Caki2 (cell line): ENCODE measurements at regions not wholly inside any gene's neighbourhood (a gene's known extent, or its start where the extent isn't known, plus 50 kb on each side); places are given as distances from the start of the nearest gene placed in this dataset.

Source experiments
- DNase-seq: peaks from one replicate; pipeline ENCODE4 v3.0.0-alpha.2; 2015; ENCODE audit warnings: low read depth
- in situ Hi-C: cut with HindIII; loops from 2 replicates; pipeline ENCODE4 v1.10.0; 2016; ENCODE audit warnings: low sequenced_read_pairs, low pct_unique_long_range_greater_than_20kb, mixed read lengths

GRCh38 chr1:25089772-25090171 is 142.5 kb downstream of the SYF2 start:
- in situ Hi-C loops: no loop called here

GRCh38 chr1:25088946-25089345 is 143.4 kb downstream of the SYF2 start:
- DNase-seq: no peak
- in situ Hi-C loops: no loop called here

More at GRCh38 chr1:25089772-25090171, 142.5 kb downstream of the SYF2 start:
- no peak for DNase-seq

- in situ Hi-C loops: no loop called here
- no peak for DNase-seq
These were observed 144.1 kb downstream of the SYF2 start for GRCh38 chr1:25088180-25088701.

GRCh38 chr1:25086518-25087079 is 145.7 kb downstream of the SYF2 start:
- DNase-seq: no peak
- in situ Hi-C loops: no loop called here

GRCh38 chr1:25084407-25084806 is 147.9 kb downstream of the SYF2 start:
- no peak for DNase-seq
- in situ Hi-C loops: no loop called here

- DNase-seq: no peak
- in situ Hi-C loops: no loop called here
These were observed 148.6 kb downstream of the SYF2 start for GRCh38 chr1:25083481-25084345.

GRCh38 chr1:25082995-25083394 is 149.3 kb downstream of the SYF2 start:
- in situ Hi-C loops: no loop called here
- DNase-seq: no peak

- in situ Hi-C loops: no loop called here
These were observed 149.9 kb downstream of the SYF2 start for GRCh38 chr1:25082216-25082899.

GRCh38 chr1:25081496-25081895 is 150.8 kb downstream of the SYF2 start:
- no peak for DNase-seq
- in situ Hi-C loops: no loop called here

More at GRCh38 chr1:25082216-25082899, 149.9 kb downstream of the SYF2 start:
- DNase-seq: no peak

GRCh38 chr1:25080294-25081209 is 150.5 kb upstream of the RUNX3 start:
- in situ Hi-C loops: no loop called here

GRCh38 chr1:25079048-25079447 is 149.0 kb upstream of the RUNX3 start:
- no peak for DNase-seq
- in situ Hi-C loops: no loop called here

More at GRCh38 chr1:25080294-25081209, 150.5 kb upstream of the RUNX3 start:
- DNase-seq: no peak

- no peak for DNase-seq
- in situ Hi-C loops: no loop called here
These were observed 144.5 kb upstream of the RUNX3 start for GRCh38 chr1:25074351-25075227.

GRCh38 chr1:25073640-25074270 is 143.7 kb upstream of the RUNX3 start:
- no peak for DNase-seq
- in situ Hi-C loops: no loop called here

- in situ Hi-C loops: no loop called here
- DNase-seq: no peak
These were observed 142.4 kb upstream of the RUNX3 start for GRCh38 chr1:25072461-25072860.

GRCh38 chr1:25068829-25069228 is 138.8 kb upstream of the RUNX3 start:
- in situ Hi-C loops: no loop called here
- DNase-seq: no peak

GRCh38 chr1:25068316-25068715 is 138.2 kb upstream of the RUNX3 start:
- no peak for DNase-seq
- in situ Hi-C loops: no loop called here
